HL-60 (cell line): ENCODE measurements at regions not wholly inside any gene's neighbourhood (a gene's known extent, or its start where the extent isn't known, plus 50 kb on each side); places are given as distances from the start of the nearest gene placed in this dataset.
"Not testable (repeated sequence)": the region's sequence is repeated elsewhere in the genome, so short reads cannot be mapped to it uniquely, and the experiment has no call there.

ENCODE experiments used
- CTCF ChIP-seq: IDR thresholded peaks from one replicate; pipeline ENCODE4 v1.5.1; 2011; ENCODE audit warnings: low read length, control low read depth, inconsistent platforms; ENCODE audit not compliant: insufficient read depth
- POLR2AphosphoS5 ChIP-seq: IDR thresholded peaks from 2 replicates; pipeline ENCODE4 v1.6.1; 2012; ENCODE audit warnings: low read depth
- REST ChIP-seq: IDR thresholded peaks from 2 replicates; pipeline ENCODE4 v1.6.1; 2012; ENCODE audit warnings: low read depth; ENCODE audit not compliant: insufficient replicate concordance

GRCh38 chr21:13883641-13884395 is 274.2 kb downstream of the POTED start:
- TF ChIP-seq CTCF, POLR2AphosphoS5, REST: not testable (repeated sequence)
